Heart right ventricle (tissue), 16 donors: ENCODE measurements at regions not wholly inside any gene's neighbourhood (a gene's known extent, or its start where the extent isn't known, plus 50 kb on each side); places are given as distances from the start of the nearest gene placed in this dataset.

Source experiments
- ATAC-seq, 8 donors: fragments of 200-7000 bp; cut with Tn5 transposase; one replicate each; pipeline ENCODE4 v1.9.1; 2020; ENCODE audit warnings: mild to moderate bottlenecking in 8 of 8, moderate library complexity in 8 of 8, moderate number of reproducible peaks in 1 of 8
- DNase-seq, 2 donors: peaks; one replicate each; pipeline ENCODE4 v3.0.0-alpha.2; 2020
- H3K27ac ChIP-seq, 10 donors: fragments of 200-600 bp; sonication (generic) in 2 of 10; one replicate each; pipeline versions ENCODE4 v1.5.0 to v1.8.0; 2020 to 2022; ENCODE audit warnings: mild to moderate bottlenecking in 3 of 10
- H3K27me3 ChIP-seq, 7 donors: fragments of 200-600 bp; one replicate each; pipeline ENCODE4 v1.8.0; 2021 to 2022; ENCODE audit warnings: mild to moderate bottlenecking in 2 of 7
- H3K36me3 ChIP-seq, 9 donors: fragments of 200-600 bp; sonication (generic) in 1 of 9; one replicate each; pipeline versions ENCODE4 v1.5.0 to v1.8.0; 2020 to 2022; ENCODE audit warnings: mild to moderate bottlenecking in 2 of 9
- H3K4me1 ChIP-seq, 9 donors: fragments of 200-600 bp; sonication (generic) in 1 of 9; one replicate each; pipeline versions ENCODE4 v1.5.0 to v1.8.0; 2020 to 2022; ENCODE audit warnings: mild to moderate bottlenecking in 4 of 9
- H3K4me3 ChIP-seq, 10 donors: fragments of 200-600 bp; sonication (generic) in 2 of 10; one replicate each; pipeline versions ENCODE4 v1.5.0 to v1.8.0; 2020 to 2022; ENCODE audit warnings: mild to moderate bottlenecking in 7 of 10, moderate library complexity in 2 of 10
- H3K9me3 ChIP-seq, 11 donors: fragments of 200-600 bp in 10 of 11; sonication (generic) in 2 of 11; one replicate each; pipeline versions ENCODE4 v1.5.0 to v1.8.0; 2013 to 2022; ENCODE audit warnings: mild to moderate bottlenecking in 2 of 11, control low read depth in 1 of 11, moderate library complexity in 1 of 11
- WGBS, 2 donors: extraction: QIAGEN DNeasy Blood & Tissue Kit; methylation state at CpG; one replicate each; pipeline ENCODE4 v1.1.7; 2013; ENCODE audit warnings: inconsistent platforms in 1 of 2; 5-methylcytosine and 5-hydroxymethylcytosine counted together
- intact Hi-C, 10 donors: fragments of 100-400 bp; cut with DNase I; formaldehyde crosslinking; loops; one replicate each; pipeline versions ENCODE4 v1.11.1 to v1.14.2; 2022
- TF ChIP-seq, protein P1 (sequence below), 9 donors: fragments of 200-600 bp; sonication (generic) in 2 of 9; IDR thresholded peaks; one replicate each; pipeline versions ENCODE4 v1.5.0 to v1.8.0; 2021 to 2022; ENCODE audit warnings: antibody characterized with exemption in 9 of 9, mild to moderate bottlenecking in 5 of 9, moderate library complexity in 1 of 9
- donor health status: Arrhythmogenic right ventricular cardiomyopathy.
- donor health status: ischemic (EF 13 %, LVEDD 7.1; RV severe dilation, severe dysfunction).
- donor health status: healthy with polysubstance abuse.
- donor health status: DM: no; HTN: yes; CAD: no.
- donor health status: DM: no; HTN: no; CAD: no.
- donor health status: ischemic (EF 25% LVEDD 6.9; RV normal size, moderate dysfunction).
- donor health status: ischemic (EF 25% LVEDD 5.7; RV mildly dilated, moderate dysfunction).
- donor health status: healthy.
- donor health status: DM: yes; HTN: yes; CAD: no.
- donor health status: Ischemic cardiomyopathy.
- donor health status: ischemic (EF 35%, LVEDD 5.7; RV mildly dilated, moderate dysfunction).
- donor health status: nonischemic (EF 11% LVEDD 7.7; RV severe dilation, severe dysfunction).
- donor health status: DM: yes; HTN: yes; CAD: no.
- donor health status: PGD.
- donor health status: ischemic (EF 29% LVEDD 5.4; RV normal size, mild dysfunction).
- donor health status: nonischemic (EF 23%, LVEDD 6.1; RV moderate dilation, normal function).

DNA sequence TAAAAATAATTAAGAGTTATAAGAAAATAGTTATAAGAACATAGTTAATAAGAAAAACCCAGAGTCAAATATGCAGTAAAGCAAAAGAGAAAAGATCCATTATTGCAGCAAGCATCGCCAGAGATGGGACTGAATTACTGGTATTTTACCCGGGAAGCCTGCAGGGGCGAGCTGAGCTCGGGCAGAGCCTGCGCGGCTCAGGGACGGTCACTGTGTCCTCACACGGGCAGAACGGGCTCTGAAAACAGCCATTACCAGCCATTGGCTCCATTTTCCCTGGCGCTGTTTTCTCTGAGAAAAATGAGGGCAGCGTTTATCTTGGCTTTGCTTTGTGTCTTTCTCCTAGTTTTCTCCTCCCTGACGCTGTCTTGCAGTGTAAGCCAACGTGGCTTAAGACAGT, 95.3 kb upstream of the ALKAL2 start:
- H3K4me3 ChIP-seq, result no peak overlapping the region
- TF ChIP-seq, protein P1, sequence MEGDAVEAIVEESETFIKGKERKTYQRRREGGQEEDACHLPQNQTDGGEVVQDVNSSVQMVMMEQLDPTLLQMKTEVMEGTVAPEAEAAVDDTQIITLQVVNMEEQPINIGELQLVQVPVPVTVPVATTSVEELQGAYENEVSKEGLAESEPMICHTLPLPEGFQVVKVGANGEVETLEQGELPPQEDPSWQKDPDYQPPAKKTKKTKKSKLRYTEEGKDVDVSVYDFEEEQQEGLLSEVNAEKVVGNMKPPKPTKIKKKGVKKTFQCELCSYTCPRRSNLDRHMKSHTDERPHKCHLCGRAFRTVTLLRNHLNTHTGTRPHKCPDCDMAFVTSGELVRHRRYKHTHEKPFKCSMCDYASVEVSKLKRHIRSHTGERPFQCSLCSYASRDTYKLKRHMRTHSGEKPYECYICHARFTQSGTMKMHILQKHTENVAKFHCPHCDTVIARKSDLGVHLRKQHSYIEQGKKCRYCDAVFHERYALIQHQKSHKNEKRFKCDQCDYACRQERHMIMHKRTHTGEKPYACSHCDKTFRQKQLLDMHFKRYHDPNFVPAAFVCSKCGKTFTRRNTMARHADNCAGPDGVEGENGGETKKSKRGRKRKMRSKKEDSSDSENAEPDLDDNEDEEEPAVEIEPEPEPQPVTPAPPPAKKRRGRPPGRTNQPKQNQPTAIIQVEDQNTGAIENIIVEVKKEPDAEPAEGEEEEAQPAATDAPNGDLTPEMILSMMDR (IDR thresholded peaks at IDR 0.05), result no peak
- DNase-seq, result no peak
- H3K27ac ChIP-seq, result no peak overlapping the region
- intact Hi-C loops, result no loop called here
- no peaks in the 10 kb centered on the region for H3K4me1 ChIP-seq
- peaks cover 0 to 7% (median 0%) of the 10 kb centered on the region in 11 donors for H3K9me3 ChIP-seq
- H3K36me3 ChIP-seq, result no peaks in the 10 kb centered on the region
- no peak for ATAC-seq
- WGBS, 2 donors, result 21 to 26% methylated on average over 13 of the region's 13 CpGs
- H3K27me3 ChIP-seq, result peaks cover 0 to 53% (median 33%) of the 10 kb centered on the region in 7 donors

DNA sequence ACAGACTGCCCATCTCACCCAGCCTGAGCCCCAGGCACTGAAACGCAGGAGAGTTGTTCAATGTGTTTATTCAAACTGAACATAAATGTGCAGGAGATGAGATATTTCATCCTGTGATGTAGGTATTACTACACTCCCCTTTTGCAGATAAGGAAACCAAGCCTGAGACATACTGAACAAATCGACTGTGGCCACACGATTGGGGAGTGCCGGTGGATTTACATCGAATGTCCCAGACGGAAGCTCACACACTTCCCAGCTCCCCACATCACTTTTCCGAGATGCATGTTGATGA, 94.8 kb upstream of the ALKAL2 start:
- Histone ChIP-seq H3K9me3 (peaks cover 0 to 12% (median 4%) of the 10 kb centered on the region in 11 donors), H3K36me3 (no peaks in the 10 kb centered on the region), H3K27ac (no peak overlapping the region), H3K27me3 (peaks cover 0 to 53% (median 27%) of the 10 kb centered on the region in 7 donors), H3K4me1 (no peaks in the 10 kb centered on the region), H3K4me3 (no peak overlapping the region)
- intact Hi-C loops, result no loop called here
- ATAC-seq (no peak), DNase-seq (no peak)
- 80 to 83% methylated on average over 7 of the region's 7 CpGs for WGBS, 2 donors
- TF ChIP-seq, protein P1 (IDR thresholded peaks at IDR 0.05), result no peak

GRCh38 chr2:381941-382727, 94.2 kb upstream of the ALKAL2 start:
- peaks cover 0 to 53% (median 27%) of the 10 kb centered on the region in 7 donors for H3K27me3 ChIP-seq
- no peak for ATAC-seq
- H3K4me1 ChIP-seq, result no peaks in the 10 kb centered on the region
- no peak overlapping the region for H3K4me3 ChIP-seq
- H3K36me3 ChIP-seq, result no peaks in the 10 kb centered on the region
- H3K27ac ChIP-seq, result no peak overlapping the region
- peaks cover 0 to 17% (median 9%) of the 10 kb centered on the region in 11 donors for H3K9me3 ChIP-seq
- no peak for DNase-seq
- TF ChIP-seq, protein P1 (IDR thresholded peaks at IDR 0.05), result no peak
- intact Hi-C loops, result no loop called here
- WGBS, 2 donors, result 43 to 49% methylated on average over 20 of the region's 20 CpGs

DNA sequence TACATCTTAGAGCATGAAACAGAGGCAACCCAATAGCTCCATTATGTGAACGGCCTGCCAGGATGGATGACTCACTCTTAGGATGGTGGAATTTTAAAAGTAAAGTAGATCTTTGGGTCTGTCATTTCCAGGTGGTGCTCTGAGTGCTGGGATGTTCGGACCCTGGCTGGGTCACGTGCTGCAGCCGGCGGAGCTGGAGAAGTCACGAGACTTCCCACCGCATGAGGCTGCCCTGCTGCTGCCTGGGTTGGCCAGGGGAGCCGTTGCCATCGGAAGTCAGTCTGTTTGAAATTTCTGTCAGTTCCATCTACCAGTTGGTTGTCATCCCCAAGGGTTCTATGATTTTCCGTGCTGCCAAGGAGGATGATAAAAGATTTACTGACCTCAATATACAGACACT, 93.3 kb upstream of the ALKAL2 start:
- Histone ChIP-seq H3K4me1 (no peaks in the 10 kb centered on the region), H3K4me3 (no peak overlapping the region), H3K27ac (no peak overlapping the region), H3K27me3 (peaks cover 0 to 53% (median 27%) of the 10 kb centered on the region in 7 donors), H3K36me3 (no peaks in the 10 kb centered on the region), H3K9me3 (peaks cover 0 to 22% (median 10%) of the 10 kb centered on the region in 11 donors)
- ATAC-seq (no peak), DNase-seq (no peak)
- TF ChIP-seq, protein P1 (IDR thresholded peaks at IDR 0.05), result no peak
- intact Hi-C loops, result no loop called here
- WGBS, 2 donors, result 76 to 81% methylated on average over 10 of the region's 10 CpGs
